ENCODE measurements at regions not wholly inside any gene's neighbourhood (a gene's known extent, or its start where the extent isn't known, plus 50 kb on each side); places are given as distances from the start of the nearest gene placed in this dataset.

- no peak overlapping the region for H3K4me3 ChIP-seq (ENCODE audit: low read depth, poor library complexity, severe bottlenecking)
- no peak for DNase-seq (ENCODE audit: low spot score in 2 of 2)
- TF ChIP-seq POLR2A (IDR thresholded peaks at IDR 0.05) = no peak
- TF ChIP-seq, protein P1, sequence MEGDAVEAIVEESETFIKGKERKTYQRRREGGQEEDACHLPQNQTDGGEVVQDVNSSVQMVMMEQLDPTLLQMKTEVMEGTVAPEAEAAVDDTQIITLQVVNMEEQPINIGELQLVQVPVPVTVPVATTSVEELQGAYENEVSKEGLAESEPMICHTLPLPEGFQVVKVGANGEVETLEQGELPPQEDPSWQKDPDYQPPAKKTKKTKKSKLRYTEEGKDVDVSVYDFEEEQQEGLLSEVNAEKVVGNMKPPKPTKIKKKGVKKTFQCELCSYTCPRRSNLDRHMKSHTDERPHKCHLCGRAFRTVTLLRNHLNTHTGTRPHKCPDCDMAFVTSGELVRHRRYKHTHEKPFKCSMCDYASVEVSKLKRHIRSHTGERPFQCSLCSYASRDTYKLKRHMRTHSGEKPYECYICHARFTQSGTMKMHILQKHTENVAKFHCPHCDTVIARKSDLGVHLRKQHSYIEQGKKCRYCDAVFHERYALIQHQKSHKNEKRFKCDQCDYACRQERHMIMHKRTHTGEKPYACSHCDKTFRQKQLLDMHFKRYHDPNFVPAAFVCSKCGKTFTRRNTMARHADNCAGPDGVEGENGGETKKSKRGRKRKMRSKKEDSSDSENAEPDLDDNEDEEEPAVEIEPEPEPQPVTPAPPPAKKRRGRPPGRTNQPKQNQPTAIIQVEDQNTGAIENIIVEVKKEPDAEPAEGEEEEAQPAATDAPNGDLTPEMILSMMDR (IDR thresholded peaks at IDR 0.05) = no peak
- intact Hi-C loops (cut with DNase I; ENCODE audit: low total_unique reads) = no loop called here
Measured at GRCh38 chr1:34316773-34317172, 140.1 kb downstream of the C1orf94 start.

- no peak for TF ChIP-seq POLR2A (IDR thresholded peaks at IDR 0.05)
- TF ChIP-seq, protein P1 (IDR thresholded peaks at IDR 0.05) = no peak
- 61 to 66% methylated on average over 4 of the region's 4 CpGs for WGBS, 2 donors
- no peak overlapping the region for H3K4me3 ChIP-seq (ENCODE audit: low read depth, poor library complexity, severe bottlenecking)
- intact Hi-C loops (cut with DNase I; ENCODE audit: low total_unique reads) = no loop called here
- DNase-seq (ENCODE audit: low spot score in 2 of 2) = no peak
Measured at GRCh38 chr1:34319218-34319617, 142.5 kb downstream of the C1orf94 start.

GRCh38 chr1:34320053-34320669, 143.5 kb downstream of the C1orf94 start:
- H3K4me3 ChIP-seq (ENCODE audit: low read depth, poor library complexity, severe bottlenecking) = no peak overlapping the region
- DNase-seq (ENCODE audit: low spot score in 2 of 2) = no peak
- no peak for TF ChIP-seq POLR2A (IDR thresholded peaks at IDR 0.05)
- TF ChIP-seq, protein P1 (IDR thresholded peaks at IDR 0.05) = no peak
- intact Hi-C loops (cut with DNase I; ENCODE audit: low total_unique reads) = no loop called here
- WGBS, 2 donors = 68 to 75% methylated on average over 1 of the region's 1 CpG

DNA sequence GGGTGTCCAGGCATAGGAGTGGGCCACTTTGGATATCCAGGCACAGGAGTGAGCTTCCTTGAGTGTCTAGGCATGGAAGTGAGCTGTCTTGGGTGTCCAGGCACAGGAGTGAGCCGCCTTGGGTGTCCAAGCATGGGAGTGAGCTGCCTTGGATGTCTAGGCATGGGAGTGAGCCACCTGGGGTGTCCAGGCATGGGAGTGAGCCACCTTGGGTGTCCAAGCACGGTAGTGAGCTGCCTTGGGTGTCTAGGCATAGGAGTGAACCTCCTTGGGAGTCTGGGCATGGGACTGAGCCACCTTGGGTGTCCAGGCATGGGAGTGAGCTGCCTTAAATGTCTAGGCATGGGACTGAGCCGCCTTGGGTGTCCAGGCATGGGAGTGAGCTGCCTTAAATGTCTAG, 146.3 kb downstream of the C1orf94 start:
- DNase-seq (ENCODE audit: low spot score in 2 of 2) = no peak
- intact Hi-C loops (cut with DNase I; ENCODE audit: low total_unique reads) = no loop called here
- 65 to 76% methylated on average over 3 of the region's 3 CpGs for WGBS, 2 donors
- TF ChIP-seq, protein P1 (IDR thresholded peaks at IDR 0.05) = no peak
- TF ChIP-seq POLR2A (IDR thresholded peaks at IDR 0.05) = no peak
- no peak overlapping the region for H3K4me3 ChIP-seq (ENCODE audit: low read depth, poor library complexity, severe bottlenecking)

DNA sequence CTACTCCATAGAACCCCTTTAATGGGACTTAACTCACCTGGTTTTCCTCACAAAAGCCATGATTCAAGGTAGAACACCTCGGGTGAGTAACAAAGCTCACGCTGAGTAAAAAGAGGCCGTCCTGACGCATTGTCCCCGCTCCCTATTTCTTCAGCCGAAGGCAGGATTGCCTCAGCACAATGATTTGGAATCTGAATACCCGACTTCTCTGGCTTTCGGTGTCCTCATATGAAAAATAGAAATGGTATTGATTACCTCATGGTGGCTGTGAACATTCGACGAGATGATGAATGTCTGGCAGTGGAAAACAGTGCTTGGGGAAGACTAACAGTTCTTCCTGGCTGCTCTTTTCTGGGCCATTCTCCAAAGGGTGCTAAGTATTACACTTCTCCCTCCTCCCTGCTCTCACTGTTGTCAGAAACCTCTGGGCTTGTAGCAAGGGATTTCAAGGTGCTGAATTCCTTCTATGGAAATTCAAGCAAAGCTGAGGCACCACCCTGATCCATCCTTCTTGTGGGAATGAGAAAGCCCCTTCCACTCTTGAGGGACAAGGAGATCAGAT, 148.3 kb downstream of the C1orf94 start:
- intact Hi-C loops (cut with DNase I; ENCODE audit: low total_unique reads) = no loop called here
- DNase-seq (ENCODE audit: low spot score in 2 of 2) = no peak
- no peak overlapping the region for H3K4me3 ChIP-seq (ENCODE audit: low read depth, poor library complexity, severe bottlenecking)
- 72 to 74% methylated on average over 10 of the region's 10 CpGs for WGBS, 2 donors
- TF ChIP-seq, protein P1 (IDR thresholded peaks at IDR 0.05) = no peak
- TF ChIP-seq POLR2A (IDR thresholded peaks at IDR 0.05) = no peak

Data from lower leg skin (tissue), 4 donors.